ENCODE measurements at regions not wholly inside any gene's neighbourhood (a gene's known extent, or its start where the extent isn't known, plus 50 kb on each side); places are given as distances from the start of the nearest gene placed in this dataset.

GRCh38 chr10:3681642-3682554 is 103.1 kb downstream of the KLF6 start:
- TF ChIP-seq EP300 (IDR thresholded peaks at IDR 0.05; ENCODE audit: low read depth) = no peak
- no peak for TF ChIP-seq CTCF (IDR thresholded peaks at IDR 0.05)
- TF ChIP-seq POLR2A (IDR thresholded peaks at IDR 0.05) = no peak
- TF ChIP-seq POLR2AphosphoS5 (IDR thresholded peaks at IDR 0.05) = no peak

Measured in transverse colon (tissue), 4 donors.